ENCODE measurements at regions not wholly inside any gene's neighbourhood (a gene's known extent, or its start where the extent isn't known, plus 50 kb on each side); places are given as distances from the start of the nearest gene placed in this dataset.
"Not testable (repeated sequence)": the region's sequence is repeated elsewhere in the genome, so short reads cannot be mapped to it uniquely, and the experiment has no call there.

DNA sequence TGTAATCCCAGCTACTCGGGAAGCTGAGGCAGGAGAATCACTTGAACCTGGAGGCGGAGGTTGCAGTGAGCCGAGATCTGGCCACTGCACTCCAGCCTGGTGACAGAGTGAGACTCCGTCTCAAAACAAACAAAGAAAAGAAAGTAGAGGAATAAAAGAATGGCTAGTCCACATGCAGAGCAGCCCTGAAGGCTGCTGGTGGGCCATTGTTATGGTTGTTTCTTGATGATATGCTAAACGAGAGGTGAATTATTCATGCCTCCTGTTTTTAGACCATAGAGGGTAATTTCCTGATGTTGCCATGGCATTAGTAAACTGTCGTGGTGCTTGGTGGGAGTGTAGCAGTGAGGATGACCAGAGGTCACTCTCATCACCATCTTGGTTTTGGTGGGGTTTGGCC lies 53.3 kb upstream of the DHRSX start:
- TF ChIP-seq, protein P1, sequence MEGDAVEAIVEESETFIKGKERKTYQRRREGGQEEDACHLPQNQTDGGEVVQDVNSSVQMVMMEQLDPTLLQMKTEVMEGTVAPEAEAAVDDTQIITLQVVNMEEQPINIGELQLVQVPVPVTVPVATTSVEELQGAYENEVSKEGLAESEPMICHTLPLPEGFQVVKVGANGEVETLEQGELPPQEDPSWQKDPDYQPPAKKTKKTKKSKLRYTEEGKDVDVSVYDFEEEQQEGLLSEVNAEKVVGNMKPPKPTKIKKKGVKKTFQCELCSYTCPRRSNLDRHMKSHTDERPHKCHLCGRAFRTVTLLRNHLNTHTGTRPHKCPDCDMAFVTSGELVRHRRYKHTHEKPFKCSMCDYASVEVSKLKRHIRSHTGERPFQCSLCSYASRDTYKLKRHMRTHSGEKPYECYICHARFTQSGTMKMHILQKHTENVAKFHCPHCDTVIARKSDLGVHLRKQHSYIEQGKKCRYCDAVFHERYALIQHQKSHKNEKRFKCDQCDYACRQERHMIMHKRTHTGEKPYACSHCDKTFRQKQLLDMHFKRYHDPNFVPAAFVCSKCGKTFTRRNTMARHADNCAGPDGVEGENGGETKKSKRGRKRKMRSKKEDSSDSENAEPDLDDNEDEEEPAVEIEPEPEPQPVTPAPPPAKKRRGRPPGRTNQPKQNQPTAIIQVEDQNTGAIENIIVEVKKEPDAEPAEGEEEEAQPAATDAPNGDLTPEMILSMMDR (IDR thresholded peaks at IDR 0.05) = not testable (repeated sequence)
- not testable (repeated sequence) for TF ChIP-seq EZH2 (IDR thresholded peaks at IDR 0.05; ENCODE audit: borderline replicate concordance, insufficient read depth, low read depth, low read length, poor library complexity, severe bottlenecking)
